Uterus (tissue), 3 donors: ENCODE measurements at regions not wholly inside any gene's neighbourhood (a gene's known extent, or its start where the extent isn't known, plus 50 kb on each side); places are given as distances from the start of the nearest gene placed in this dataset.

Experiments used
- DNase-seq, 2 donors: peaks; one replicate each; pipeline ENCODE4 v3.0.0-alpha.2; 2019 to 2020
- H3K27ac ChIP-seq, 2 donors: fragments of 200-600 bp; sonication (generic); 1 replicate in 1 of 2; 2 replicates in 1 of 2; pipeline ENCODE4 v1.5.1; 2016 to 2018
- H3K27me3 ChIP-seq, 2 donors: fragments of 200-600 bp; sonication (generic); one replicate each; pipeline ENCODE4 v1.5.1; 2018 to 2019; ENCODE audit warnings: control low read depth in 1 of 2
- H3K36me3 ChIP-seq, 2 donors: fragments of 200-600 bp; sonication (generic); one replicate each; pipeline ENCODE4 v1.5.1; 2019; ENCODE audit warnings: control low read depth in 1 of 2
- H3K4me1 ChIP-seq, 2 donors: fragments of 200-600 bp; sonication (generic); one replicate each; pipeline ENCODE4 v1.5.1; 2018 to 2019; ENCODE audit warnings: control low read depth in 1 of 2
- H3K4me3 ChIP-seq, 2 donors: fragments of 200-600 bp; sonication (generic); 1 replicate in 1 of 2; 2 replicates in 1 of 2; pipeline ENCODE4 v1.5.1; 2018 to 2019; ENCODE audit warnings: mild to moderate bottlenecking in 1 of 2
- H3K9me3 ChIP-seq, 2 donors: fragments of 200-600 bp; sonication (generic); one replicate each; pipeline ENCODE4 v1.5.1; 2019; ENCODE audit warnings: control low read depth in 1 of 2
- CTCF ChIP-seq, 4 experiments: fragments of 200-600 bp in 2 of 4; fragments of 450-650 bp in 2 of 4; sonication (generic) in 2 of 4; IDR thresholded peaks; one replicate each; pipeline ENCODE4 v1.5.1; 2016 to 2019; ENCODE audit warnings: antibody characterized with exemption in 4 of 4, mild to moderate bottlenecking in 2 of 4, moderate library complexity in 1 of 4
- POLR2A ChIP-seq, 2 donors: fragments of 450-650 bp; IDR thresholded peaks; one replicate each; pipeline ENCODE4 v1.6.1; 2016; ENCODE audit warnings: antibody characterized with exemption in 2 of 2, mild to moderate bottlenecking in 1 of 2, moderate library complexity in 1 of 2
- intact Hi-C: fragments of 100-400 bp; cut with DNase I; formaldehyde crosslinking; loops from one replicate; pipeline ENCODE4 v1.15.1; 2023; ENCODE audit warnings: low total_unique reads
- donor health status: DM: yes; HTN: yes; CAD: no.

GRCh38 chr3:139259398-139259797 is 84.4 kb upstream of the MRPS22 start:
- TF ChIP-seq POLR2A (IDR thresholded peaks at IDR 0.05) = no peak
- TF ChIP-seq CTCF (IDR thresholded peaks at IDR 0.05) = no peak
- intact Hi-C loops = no loop called here
- H3K4me3 ChIP-seq = no peak overlapping the region
- no peak for DNase-seq
- no peaks in the 10 kb centered on the region for H3K27me3 ChIP-seq
- H3K27ac ChIP-seq = no peak overlapping the region
- H3K9me3 ChIP-seq = no peaks in the 10 kb centered on the region
- no peaks in the 10 kb centered on the region for H3K4me1 ChIP-seq
- H3K36me3 ChIP-seq = no peaks in the 10 kb centered on the region

- DNase-seq = no peak
- H3K9me3 ChIP-seq = no peaks in the 10 kb centered on the region
- intact Hi-C loops = no loop called here
- H3K4me1 ChIP-seq = no peaks in the 10 kb centered on the region
- no peak for TF ChIP-seq CTCF (IDR thresholded peaks at IDR 0.05)
- no peak for TF ChIP-seq POLR2A (IDR thresholded peaks at IDR 0.05)
- no peaks in the 10 kb centered on the region for H3K36me3 ChIP-seq
- no peaks in the 10 kb centered on the region for H3K27me3 ChIP-seq
- H3K4me3 ChIP-seq = no peak overlapping the region
- no peak overlapping the region for H3K27ac ChIP-seq
Measured at GRCh38 chr3:139260041-139260486, 83.8 kb upstream of the MRPS22 start.

GRCh38 chr3:139260793-139261736 is 82.8 kb upstream of the MRPS22 start:
- Histone ChIP-seq H3K4me1 (no peaks in the 10 kb centered on the region), H3K27ac (no peak overlapping the region), H3K4me3 (no peak overlapping the region), H3K27me3 (no peaks in the 10 kb centered on the region), H3K36me3 (no peaks in the 10 kb centered on the region), H3K9me3 (no peaks in the 10 kb centered on the region)
- TF ChIP-seq POLR2A (IDR thresholded peaks at IDR 0.05) (no peak), CTCF (IDR thresholded peaks at IDR 0.05) (no peak)
- intact Hi-C loops = no loop called here
- DNase-seq = no peak

GRCh38 chr3:139261754-139262586 is 81.8 kb upstream of the MRPS22 start:
- H3K4me1 ChIP-seq = no peaks in the 10 kb centered on the region
- intact Hi-C loops = no loop called here
- no peak for TF ChIP-seq CTCF (IDR thresholded peaks at IDR 0.05)
- no peak for TF ChIP-seq POLR2A (IDR thresholded peaks at IDR 0.05)
- H3K9me3 ChIP-seq = no peaks in the 10 kb centered on the region
- no peaks in the 10 kb centered on the region for H3K27me3 ChIP-seq
- no peaks in the 10 kb centered on the region for H3K36me3 ChIP-seq
- H3K4me3 ChIP-seq = no peak overlapping the region
- H3K27ac ChIP-seq = no peak overlapping the region
- no peak for DNase-seq

GRCh38 chr3:139263798-139264197 is 80.0 kb upstream of the MRPS22 start:
- Histone ChIP-seq H3K36me3 (no peaks in the 10 kb centered on the region), H3K9me3 (no peaks in the 10 kb centered on the region), H3K27ac (no peak overlapping the region), H3K4me1 (no peaks in the 10 kb centered on the region), H3K27me3 (no peaks in the 10 kb centered on the region), H3K4me3 (no peak overlapping the region)
- intact Hi-C loops = no loop called here
- DNase-seq = no peak
- TF ChIP-seq CTCF (IDR thresholded peaks at IDR 0.05) (no peak), POLR2A (IDR thresholded peaks at IDR 0.05) (no peak)
